GM18858 (cell line): ENCODE measurements at regions not wholly inside any gene's neighbourhood (a gene's known extent, or its start where the extent isn't known, plus 50 kb on each side); places are given as distances from the start of the nearest gene placed in this dataset.

Experiments used
- ATAC-seq: cut with Tn5 transposase; IDR thresholded peaks from one replicate; pipeline ENCODE4 v1.9.1; 2021; ENCODE audit not compliant: unreplicated experiment

- peak; percentile 84 for ATAC-seq
These were observed 87.8 kb upstream of the MDFIC2 start for GRCh38 chr3:70400194-70400593.

- ATAC-seq: no peak
These were observed 81.6 kb upstream of the MDFIC2 start for GRCh38 chr3:70393881-70394612.

GRCh38 chr3:70392227-70392626, 79.8 kb upstream of the MDFIC2 start:
- no peak for ATAC-seq

GRCh38 chr3:70387889-70388288, 75.5 kb upstream of the MDFIC2 start:
- no peak for ATAC-seq

- no peak for ATAC-seq
These were observed 74.4 kb upstream of the MDFIC2 start for GRCh38 chr3:70386846-70387245.

- no peak for ATAC-seq
These were observed 73.6 kb upstream of the MDFIC2 start for GRCh38 chr3:70386043-70386442.

- ATAC-seq: peak; percentile 94
These were observed 71.0 kb upstream of the MDFIC2 start for GRCh38 chr3:70383360-70383831.

GRCh38 chr3:70374179-70374578, 61.7 kb upstream of the MDFIC2 start:
- no peak for ATAC-seq
